Activated T-cell treated with anti-CD3 and anti-CD28 coated beads, Interleukin-2, amount 50 U/mL, for 4 hours (primary cell): ENCODE measurements at regions not wholly inside any gene's neighbourhood (a gene's known extent, or its start where the extent isn't known, plus 50 kb on each side); places are given as distances from the start of the nearest gene placed in this dataset.

ENCODE experiments used
- ATAC-seq, 2 donors: fragments of 200-7000 bp; cut with Tn5 transposase; one replicate each; pipeline ENCODE4 v1.10.0; 2021
- DNase-seq: peaks from one replicate; pipeline ENCODE4 v3.0.0-alpha.2; 2020
- H3K27me3 Mint-ChIP-seq: one replicate; pipeline ENCODE4 v1.8.0; 2021; ENCODE audit warnings: low read depth, mixed read lengths
- H3K36me3 Mint-ChIP-seq: one replicate; pipeline ENCODE4 v1.8.0; 2022; ENCODE audit warnings: mixed read lengths; ENCODE audit not compliant: insufficient read depth
- H3K4me1 Mint-ChIP-seq: one replicate; pipeline ENCODE4 v1.8.0; 2021; ENCODE audit warnings: low read depth, mixed read lengths
- H3K4me3 Mint-ChIP-seq: one replicate; pipeline ENCODE4 v1.8.0; 2021; ENCODE audit warnings: mild to moderate bottlenecking, moderate library complexity, mixed read lengths
- H3K9me3 Mint-ChIP-seq: one replicate; pipeline ENCODE4 v1.8.0; 2021; ENCODE audit warnings: mixed read lengths

GRCh38 chr2:198795419-198795818 lies 662.3 kb downstream of the SATB2 start:
- Mint-ChIP-seq H3K36me3 (no peaks in the 10 kb centered on the region), H3K9me3 (no peaks in the 10 kb centered on the region), H3K4me1 (no peaks in the 10 kb centered on the region), H3K27me3 (no peaks in the 10 kb centered on the region), H3K4me3 (no peak overlapping the region)
- no peak for DNase-seq
- no peak for ATAC-seq

GRCh38 chr2:198791623-198792022 lies 666.1 kb downstream of the SATB2 start:
- Mint-ChIP-seq H3K27me3 (no peaks in the 10 kb centered on the region), H3K4me3 (no peak overlapping the region), H3K9me3 (no peaks in the 10 kb centered on the region), H3K36me3 (no peaks in the 10 kb centered on the region), H3K4me1 (no peaks in the 10 kb centered on the region)
- ATAC-seq = no peak
- no peak for DNase-seq

- Mint-ChIP-seq H3K27me3 (no peaks in the 10 kb centered on the region), H3K4me3 (no peak overlapping the region)
- no peak for ATAC-seq
These were observed 669.1 kb downstream of the SATB2 start for GRCh38 chr2:198788676-198789075.

GRCh38 chr2:198782734-198783133 lies 675.0 kb downstream of the SATB2 start:
- DNase-seq (no peak), ATAC-seq (no peak)
- Mint-ChIP-seq H3K9me3 (peaks cover 3% of the 10 kb centered on the region), H3K4me1 (no peaks in the 10 kb centered on the region), H3K4me3 (no peak overlapping the region), H3K36me3 (no peaks in the 10 kb centered on the region), H3K27me3 (peaks cover 5% of the 10 kb centered on the region)

More at GRCh38 chr2:198788676-198789075, 669.1 kb downstream of the SATB2 start:
- no peak for DNase-seq
- Mint-ChIP-seq H3K9me3 (peaks cover 3% of the 10 kb centered on the region), H3K36me3 (no peaks in the 10 kb centered on the region), H3K4me1 (no peaks in the 10 kb centered on the region)

- Mint-ChIP-seq H3K4me3 (no peak overlapping the region), H3K9me3 (no peaks in the 10 kb centered on the region), H3K36me3 (no peaks in the 10 kb centered on the region), H3K27me3 (peaks cover 5% of the 10 kb centered on the region), H3K4me1 (no peaks in the 10 kb centered on the region)
- DNase-seq = no peak
- ATAC-seq = no peak
These were observed 680.9 kb downstream of the SATB2 start for GRCh38 chr2:198776616-198777406.

- Mint-ChIP-seq H3K36me3 (no peaks in the 10 kb centered on the region), H3K4me3 (no peak overlapping the region), H3K4me1 (no peaks in the 10 kb centered on the region), H3K9me3 (no peaks in the 10 kb centered on the region), H3K27me3 (peaks cover 5% of the 10 kb centered on the region)
- DNase-seq = no peak
- no peak for ATAC-seq
These were observed 682.0 kb downstream of the SATB2 start for GRCh38 chr2:198775737-198776136.

GRCh38 chr2:198774576-198774975 lies 683.2 kb downstream of the SATB2 start:
- DNase-seq = no peak
- Mint-ChIP-seq H3K36me3 (no peaks in the 10 kb centered on the region), H3K27me3 (peaks cover 3% of the 10 kb centered on the region), H3K9me3 (no peaks in the 10 kb centered on the region), H3K4me1 (no peaks in the 10 kb centered on the region), H3K4me3 (no peak overlapping the region)
- no peak for ATAC-seq

GRCh38 chr2:198767694-198768093 lies 690.0 kb downstream of the SATB2 start:
- ATAC-seq = no peak

GRCh38 chr2:198763793-198764192 lies 693.9 kb downstream of the SATB2 start:
- H3K4me1 Mint-ChIP-seq = no peaks in the 10 kb centered on the region
- ATAC-seq (no peak), DNase-seq (no peak)
- no peaks in the 10 kb centered on the region for H3K36me3 Mint-ChIP-seq
- no peak overlapping the region for H3K4me3 Mint-ChIP-seq
- no peaks in the 10 kb centered on the region for H3K27me3 Mint-ChIP-seq
- no peaks in the 10 kb centered on the region for H3K9me3 Mint-ChIP-seq

More at GRCh38 chr2:198767694-198768093, 690.0 kb downstream of the SATB2 start:
- no peak for DNase-seq
- Mint-ChIP-seq H3K36me3 (no peaks in the 10 kb centered on the region), H3K4me1 (no peaks in the 10 kb centered on the region), H3K4me3 (no peak overlapping the region), H3K27me3 (no peaks in the 10 kb centered on the region), H3K9me3 (no peaks in the 10 kb centered on the region)

GRCh38 chr2:198762441-198762840 lies 695.3 kb downstream of the SATB2 start:
- Mint-ChIP-seq H3K36me3 (no peaks in the 10 kb centered on the region), H3K4me3 (no peak overlapping the region), H3K4me1 (no peaks in the 10 kb centered on the region), H3K27me3 (no peaks in the 10 kb centered on the region), H3K9me3 (no peaks in the 10 kb centered on the region)
- ATAC-seq (no peak), DNase-seq (no peak)

GRCh38 chr2:198757069-198757468 lies 700.7 kb downstream of the SATB2 start:
- no peaks in the 10 kb centered on the region for H3K27me3 Mint-ChIP-seq
- ATAC-seq (no peak), DNase-seq (no peak)
- no peaks in the 10 kb centered on the region for H3K36me3 Mint-ChIP-seq
- H3K4me3 Mint-ChIP-seq = no peak overlapping the region
- no peaks in the 10 kb centered on the region for H3K4me1 Mint-ChIP-seq
- no peaks in the 10 kb centered on the region for H3K9me3 Mint-ChIP-seq

- no peak for ATAC-seq
- Mint-ChIP-seq H3K27me3 (no peaks in the 10 kb centered on the region), H3K4me1 (no peaks in the 10 kb centered on the region), H3K36me3 (no peaks in the 10 kb centered on the region), H3K4me3 (no peak overlapping the region), H3K9me3 (no peaks in the 10 kb centered on the region)
- no peak for DNase-seq
These were observed 701.6 kb downstream of the SATB2 start for GRCh38 chr2:198756166-198756565.

GRCh38 chr2:198753101-198753500 lies 704.6 kb downstream of the SATB2 start:
- Mint-ChIP-seq H3K27me3 (no peaks in the 10 kb centered on the region), H3K9me3 (no peaks in the 10 kb centered on the region), H3K4me1 (no peaks in the 10 kb centered on the region), H3K36me3 (no peaks in the 10 kb centered on the region), H3K4me3 (no peak overlapping the region)
- ATAC-seq (no peak), DNase-seq (no peak)

- Mint-ChIP-seq H3K9me3 (no peaks in the 10 kb centered on the region), H3K4me1 (no peaks in the 10 kb centered on the region), H3K36me3 (no peaks in the 10 kb centered on the region), H3K4me3 (no peak overlapping the region), H3K27me3 (no peaks in the 10 kb centered on the region)
- no peak for DNase-seq
- ATAC-seq = no peak
These were observed 708.4 kb downstream of the SATB2 start for GRCh38 chr2:198749364-198749763.

- Mint-ChIP-seq H3K4me1 (no peaks in the 10 kb centered on the region), H3K36me3 (no peaks in the 10 kb centered on the region), H3K27me3 (peaks cover 3% of the 10 kb centered on the region), H3K9me3 (peaks cover 5% of the 10 kb centered on the region), H3K4me3 (no peak overlapping the region)
- DNase-seq (no peak), ATAC-seq (no peak)
These were observed 725.8 kb downstream of the SATB2 start for GRCh38 chr2:198731842-198732399.
